PFSK-1 (cell line): ENCODE measurements at regions not wholly inside any gene's neighbourhood (a gene's known extent, or its start where the extent isn't known, plus 50 kb on each side); places are given as distances from the start of the nearest gene placed in this dataset.

Experiments used
- POLR2AphosphoS5 ChIP-seq: IDR thresholded peaks from 2 replicates; pipeline ENCODE4 v1.6.1; 2012; ENCODE audit warnings: low read depth, mild to moderate bottlenecking, control low read depth, low read length, moderate library complexity
- REST ChIP-seq, 2 experiments: IDR thresholded peaks; 2 replicates each; pipeline versions ENCODE4 v1.6.1 to v1.8.0; 2011 to 2012; ENCODE audit warnings: low read depth in 2 of 2, low read length in 2 of 2, control low read depth in 1 of 2, inconsistent platforms in 1 of 2, mild to moderate bottlenecking in 1 of 2, moderate library complexity in 1 of 2; ENCODE audit not compliant: insufficient read depth in 1 of 2
- TAF1 ChIP-seq: IDR thresholded peaks from 2 replicates; pipeline ENCODE4 v1.6.1; 2012; ENCODE audit warnings: low read length, control low read depth, borderline replicate concordance; ENCODE audit not compliant: insufficient read depth

GRCh38 chr9:31542384-31543055 lies 841.9 kb upstream of the ACO1 start:
- no peak for TF ChIP-seq POLR2AphosphoS5
- TF ChIP-seq TAF1: no peak
- no peak for TF ChIP-seq REST (IDR thresholded peaks at IDR 0.05; ENCODE audit: insufficient read depth in 1 of 2, low read depth in 2 of 2, low read length in 2 of 2)
